Keratinocyte (primary cell): ENCODE measurements at regions not wholly inside any gene's neighbourhood (a gene's known extent, or its start where the extent isn't known, plus 50 kb on each side); places are given as distances from the start of the nearest gene placed in this dataset.

Source experiments
- DNase-seq: peaks from one replicate; pipeline ENCODE4 v3.0.0-alpha.2; 2011; ENCODE audit warnings: low read depth, missing footprints, low spot score
- FAIRE-seq: peaks from 2 replicates; lab custom pipeline; 2011; peaks lifted over from hg19 to GRCh38; lab: Jason Lieb, UNC
- H2AFZ ChIP-seq: 2 replicates; pipeline ENCODE4 v1.6.0; 2012; ENCODE audit warnings: low read length, control low read depth, inconsistent platforms; ENCODE audit not compliant: control insufficient read depth
- H3K27ac ChIP-seq: 2 replicates; pipeline ENCODE4 v1.5.1; 2011; ENCODE audit warnings: low read length; ENCODE audit not compliant: control insufficient read depth, insufficient read depth
- H3K27me3 ChIP-seq: 3 replicates; pipeline ENCODE4 v1.6.0; 2011; ENCODE audit warnings: low read length; ENCODE audit not compliant: control insufficient read depth, insufficient read depth; ENCODE audit errors: extremely low read depth
- H3K36me3 ChIP-seq, 2 experiments: 2 replicates in 1 of 2; 3 replicates in 1 of 2; pipeline ENCODE4 v1.5.1; 2011; ENCODE audit warnings: low read length in 2 of 2, mild to moderate bottlenecking in 1 of 2; ENCODE audit not compliant: control insufficient read depth in 2 of 2, insufficient read depth in 2 of 2; ENCODE audit errors: extremely low read depth in 1 of 2
- H3K4me1 ChIP-seq: 3 replicates; pipeline ENCODE4 v1.5.1; 2011; ENCODE audit warnings: low read length; ENCODE audit not compliant: control insufficient read depth, insufficient read depth; ENCODE audit errors: extremely low read depth
- H3K4me2 ChIP-seq: 3 replicates; pipeline ENCODE4 v1.6.0; 2011; ENCODE audit warnings: low read depth, low read length; ENCODE audit not compliant: control insufficient read depth, insufficient read depth; ENCODE audit errors: extremely low read depth
- H3K4me3 ChIP-seq, 3 experiments: fragments of 200-600 bp in 1 of 3; sonication (generic) in 1 of 3; 2 replicates in 2 of 3; 3 replicates in 1 of 3; pipeline ENCODE4 v1.5.1; 2011 to 2016; ENCODE audit warnings: low read length in 3 of 3, mild to moderate bottlenecking in 3 of 3, control low read depth in 2 of 3, inconsistent platforms in 1 of 3, low read depth in 1 of 3, mixed read lengths in 1 of 3, mixed run types in 1 of 3, moderate library complexity in 1 of 3; ENCODE audit not compliant: control insufficient read depth in 2 of 3, insufficient read depth in 2 of 3; ENCODE audit errors: extremely low read depth in 1 of 3
- H3K79me2 ChIP-seq: 2 replicates; pipeline ENCODE4 v1.6.0; 2012; ENCODE audit warnings: low read length; ENCODE audit not compliant: control insufficient read depth, insufficient read depth
- H3K9ac ChIP-seq: 3 replicates; pipeline ENCODE4 v1.6.0; 2011; ENCODE audit warnings: low read length; ENCODE audit not compliant: control insufficient read depth, insufficient read depth; ENCODE audit errors: extremely low read depth
- H3K9me1 ChIP-seq: 3 replicates; pipeline ENCODE4 v1.6.0; 2011; ENCODE audit warnings: low read length; ENCODE audit not compliant: control insufficient read depth, insufficient read depth; ENCODE audit errors: extremely low read depth
- H3K9me3 ChIP-seq: 2 replicates; pipeline ENCODE4 v1.5.1; 2012; ENCODE audit warnings: low read depth, low read length; ENCODE audit not compliant: control insufficient read depth
- H4K20me1 ChIP-seq: 3 replicates; pipeline ENCODE4 v1.6.0; 2011; ENCODE audit warnings: low read length; ENCODE audit not compliant: control insufficient read depth, insufficient read depth; ENCODE audit errors: extremely low read depth
- EZH2 ChIP-seq: IDR thresholded peaks from one replicate; pipeline ENCODE4 v1.6.1; 2012; ENCODE audit warnings: inconsistent platforms, mild to moderate bottlenecking, low read length, moderate library complexity
- dilution Hi-C: fragments of 300-500 bp; cut with MboI; formaldehyde crosslinking; loops from one replicate; pipeline ENCODE4 v1.7.0; 2020; ENCODE audit warnings: low sequenced_read_pairs; ENCODE audit not compliant: extremely low pct_ligation_motif_present
- TF ChIP-seq, protein P1 (sequence below), 3 experiments: IDR thresholded peaks in 1 of 3; conservative IDR thresholded peaks in 1 of 3; optimal IDR thresholded peaks in 1 of 3; 2 replicates in 2 of 3; 3 replicates in 1 of 3; pipeline versions ENCODE3 to v1.5.1; 2011; ENCODE audit warnings: low read length in 3 of 3, mild to moderate bottlenecking in 3 of 3, moderate library complexity in 2 of 3, control low read depth in 1 of 3, inconsistent platforms in 1 of 3; ENCODE audit not compliant: insufficient read depth in 2 of 3; ENCODE audit errors: extremely low read depth in 1 of 3

DNA sequence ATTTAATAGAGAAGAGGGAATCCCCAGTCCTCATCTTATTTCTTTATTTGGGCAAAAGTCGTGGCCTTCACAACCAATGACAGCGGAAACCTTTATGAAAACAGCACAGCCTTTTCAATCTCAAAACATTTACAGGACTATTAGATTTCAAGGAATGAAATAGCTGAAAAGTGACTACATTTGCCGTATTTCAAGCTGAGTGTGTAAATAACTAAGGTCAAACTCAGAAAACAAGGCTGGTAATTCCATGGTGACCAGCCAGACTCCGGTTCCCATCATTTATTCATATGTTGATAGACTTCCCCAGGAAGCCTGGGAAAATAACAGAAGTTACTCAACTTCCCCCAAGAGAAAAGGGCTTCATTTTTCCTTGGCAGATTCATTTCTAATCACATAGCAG is 457.3 kb upstream of the NFE2L3 start:
- no peak overlapping the region for H3K4me3 ChIP-seq
- H2AFZ ChIP-seq, result no peak overlapping the region
- TF ChIP-seq EZH2, result no peak
- TF ChIP-seq, protein P1, sequence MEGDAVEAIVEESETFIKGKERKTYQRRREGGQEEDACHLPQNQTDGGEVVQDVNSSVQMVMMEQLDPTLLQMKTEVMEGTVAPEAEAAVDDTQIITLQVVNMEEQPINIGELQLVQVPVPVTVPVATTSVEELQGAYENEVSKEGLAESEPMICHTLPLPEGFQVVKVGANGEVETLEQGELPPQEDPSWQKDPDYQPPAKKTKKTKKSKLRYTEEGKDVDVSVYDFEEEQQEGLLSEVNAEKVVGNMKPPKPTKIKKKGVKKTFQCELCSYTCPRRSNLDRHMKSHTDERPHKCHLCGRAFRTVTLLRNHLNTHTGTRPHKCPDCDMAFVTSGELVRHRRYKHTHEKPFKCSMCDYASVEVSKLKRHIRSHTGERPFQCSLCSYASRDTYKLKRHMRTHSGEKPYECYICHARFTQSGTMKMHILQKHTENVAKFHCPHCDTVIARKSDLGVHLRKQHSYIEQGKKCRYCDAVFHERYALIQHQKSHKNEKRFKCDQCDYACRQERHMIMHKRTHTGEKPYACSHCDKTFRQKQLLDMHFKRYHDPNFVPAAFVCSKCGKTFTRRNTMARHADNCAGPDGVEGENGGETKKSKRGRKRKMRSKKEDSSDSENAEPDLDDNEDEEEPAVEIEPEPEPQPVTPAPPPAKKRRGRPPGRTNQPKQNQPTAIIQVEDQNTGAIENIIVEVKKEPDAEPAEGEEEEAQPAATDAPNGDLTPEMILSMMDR (optimal IDR thresholded peaks at IDR 0.05 in 1 of 3, IDR thresholded peaks at IDR 0.05 in 1 of 3, conservative IDR thresholded peaks at IDR 0.05 in 1 of 3; ENCODE audit: extremely low read depth in 1 of 3, insufficient read depth in 2 of 3, low read length in 3 of 3), result no peak
- DNase-seq, result no peak
- no peak overlapping the region for H3K9ac ChIP-seq
- no peak overlapping the region for H3K27ac ChIP-seq
- no peaks in the 10 kb centered on the region for H3K27me3 ChIP-seq
- no peaks in the 10 kb centered on the region for H3K79me2 ChIP-seq
- H3K4me1 ChIP-seq, result no peaks in the 10 kb centered on the region
- H3K4me2 ChIP-seq, result no peak overlapping the region
- H3K9me1 ChIP-seq, result no peaks in the 10 kb centered on the region
- no peaks in the 10 kb centered on the region for H3K9me3 ChIP-seq
- no peak for FAIRE-seq
- no peaks in the 10 kb centered on the region for H4K20me1 ChIP-seq
- dilution Hi-C loops, result no loop called here
- no peaks in the 10 kb centered on the region for H3K36me3 ChIP-seq

DNA sequence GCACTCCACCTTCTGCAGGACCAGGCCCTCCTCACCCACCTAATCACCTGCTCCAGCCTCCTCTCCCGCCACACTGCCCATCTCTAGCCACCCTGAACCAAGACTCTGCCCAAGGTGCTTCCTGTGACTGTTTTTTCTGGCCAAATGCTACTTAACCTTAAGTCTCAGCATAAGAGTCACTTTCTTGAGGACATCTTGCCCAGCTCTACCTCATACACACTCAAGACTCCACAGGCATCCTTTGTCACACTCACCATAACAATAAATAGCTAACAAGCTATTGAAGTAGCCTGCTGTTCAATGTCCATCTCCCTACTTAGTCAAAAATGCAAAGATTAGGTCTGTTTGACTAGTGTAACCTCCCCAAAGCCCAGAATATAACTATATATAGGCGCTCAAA is 455.4 kb upstream of the NFE2L3 start:
- no peaks in the 10 kb centered on the region for H3K79me2 ChIP-seq
- no peaks in the 10 kb centered on the region for H3K36me3 ChIP-seq
- no peaks in the 10 kb centered on the region for H3K9me3 ChIP-seq
- no peaks in the 10 kb centered on the region for H4K20me1 ChIP-seq
- dilution Hi-C loops, result no loop called here
- no peak overlapping the region for H3K4me3 ChIP-seq
- TF ChIP-seq, protein P1 (optimal IDR thresholded peaks at IDR 0.05 in 1 of 3, IDR thresholded peaks at IDR 0.05 in 1 of 3, conservative IDR thresholded peaks at IDR 0.05 in 1 of 3; ENCODE audit: extremely low read depth in 1 of 3, insufficient read depth in 2 of 3, low read length in 3 of 3), result no peak
- no peak for TF ChIP-seq EZH2
- FAIRE-seq (no peak), DNase-seq (no peak)
- H3K27ac ChIP-seq, result no peak overlapping the region
- H3K9me1 ChIP-seq, result no peaks in the 10 kb centered on the region
- H3K9ac ChIP-seq, result no peak overlapping the region
- H3K27me3 ChIP-seq, result no peaks in the 10 kb centered on the region
- no peaks in the 10 kb centered on the region for H3K4me1 ChIP-seq
- no peak overlapping the region for H3K4me2 ChIP-seq
- H2AFZ ChIP-seq, result no peak overlapping the region
